Ishikawa (cell line): ENCODE measurements at regions not wholly inside any gene's neighbourhood (a gene's known extent, or its start where the extent isn't known, plus 50 kb on each side); places are given as distances from the start of the nearest gene placed in this dataset.

ENCODE experiments used
- EP300 ChIP-seq: IDR thresholded peaks from 2 replicates; pipeline ENCODE4 v1.6.1; 2012; ENCODE audit warnings: borderline replicate concordance
- NFIC ChIP-seq: IDR thresholded peaks from 2 replicates; pipeline ENCODE4 v1.6.1; 2012
- USF1 ChIP-seq: IDR thresholded peaks from 2 replicates; pipeline ENCODE4 v1.6.1; 2012

DNA sequence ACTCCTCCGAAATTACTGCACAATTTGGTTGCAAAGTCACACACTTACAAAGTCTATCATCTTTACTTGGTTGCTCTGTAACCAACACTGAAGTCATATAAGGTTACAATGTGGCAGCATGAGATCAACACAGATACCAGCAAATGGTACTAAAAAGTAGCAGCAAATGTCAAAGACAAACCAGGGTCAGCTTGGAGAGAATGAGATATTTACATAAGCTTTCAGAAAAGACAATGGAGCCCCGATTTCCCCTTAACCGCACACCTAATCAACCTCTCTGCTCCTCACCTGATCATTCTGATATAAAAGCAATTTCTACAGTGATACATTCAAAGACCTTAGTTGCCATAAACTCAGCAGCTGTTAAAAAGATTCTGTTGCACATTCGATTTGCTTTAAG is 76.4 kb upstream of the FOXN3 start:
- TF ChIP-seq EP300 (no peak), USF1 (no peak), NFIC (no peak)
